ENCODE measurements at regions not wholly inside any gene's neighbourhood (a gene's known extent, or its start where the extent isn't known, plus 50 kb on each side); places are given as distances from the start of the nearest gene placed in this dataset.
"Not testable (repeated sequence)": the region's sequence is repeated elsewhere in the genome, so short reads cannot be mapped to it uniquely, and the experiment has no call there.

DNA sequence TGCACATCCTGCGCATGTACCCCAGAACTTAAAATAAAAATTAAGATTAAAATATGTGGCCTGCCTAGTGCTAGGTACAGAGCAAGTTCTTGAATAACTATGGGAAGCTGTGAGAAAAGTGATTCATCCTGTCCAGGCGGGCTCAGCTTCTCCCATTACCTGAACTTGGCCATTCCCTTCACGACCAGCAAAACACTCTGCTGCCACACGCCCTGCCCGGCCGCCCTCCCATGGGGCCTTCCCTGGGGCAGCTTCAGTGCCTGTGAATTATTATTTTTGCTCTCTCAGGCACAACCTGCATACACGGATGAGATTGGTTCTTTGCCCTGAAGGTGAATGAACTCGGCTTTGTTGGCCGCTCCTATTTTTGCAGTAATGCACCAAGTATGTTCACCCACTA, 209.2 kb upstream of the SHH start:
- no peak for DNase-seq

DNA sequence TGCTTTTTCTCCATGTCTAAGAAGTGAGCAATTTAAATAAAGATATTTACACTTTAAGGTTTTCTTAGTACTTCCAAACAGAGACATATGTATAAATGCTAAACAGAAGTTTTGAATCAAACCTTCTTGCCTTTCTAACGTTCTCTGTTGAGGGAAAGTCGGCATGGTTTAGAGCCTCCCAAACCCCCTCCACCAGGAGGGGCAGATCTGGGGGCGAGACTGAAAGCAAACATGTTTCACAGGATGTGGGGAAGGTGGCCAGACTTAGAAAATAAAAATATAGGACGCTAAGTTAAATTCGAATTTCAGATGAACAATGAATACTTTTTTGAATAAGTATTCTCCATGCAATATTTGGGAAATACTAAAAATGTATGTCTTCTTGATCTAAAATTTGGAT, 208.3 kb upstream of the SHH start:
- DNase-seq = no peak

DNA sequence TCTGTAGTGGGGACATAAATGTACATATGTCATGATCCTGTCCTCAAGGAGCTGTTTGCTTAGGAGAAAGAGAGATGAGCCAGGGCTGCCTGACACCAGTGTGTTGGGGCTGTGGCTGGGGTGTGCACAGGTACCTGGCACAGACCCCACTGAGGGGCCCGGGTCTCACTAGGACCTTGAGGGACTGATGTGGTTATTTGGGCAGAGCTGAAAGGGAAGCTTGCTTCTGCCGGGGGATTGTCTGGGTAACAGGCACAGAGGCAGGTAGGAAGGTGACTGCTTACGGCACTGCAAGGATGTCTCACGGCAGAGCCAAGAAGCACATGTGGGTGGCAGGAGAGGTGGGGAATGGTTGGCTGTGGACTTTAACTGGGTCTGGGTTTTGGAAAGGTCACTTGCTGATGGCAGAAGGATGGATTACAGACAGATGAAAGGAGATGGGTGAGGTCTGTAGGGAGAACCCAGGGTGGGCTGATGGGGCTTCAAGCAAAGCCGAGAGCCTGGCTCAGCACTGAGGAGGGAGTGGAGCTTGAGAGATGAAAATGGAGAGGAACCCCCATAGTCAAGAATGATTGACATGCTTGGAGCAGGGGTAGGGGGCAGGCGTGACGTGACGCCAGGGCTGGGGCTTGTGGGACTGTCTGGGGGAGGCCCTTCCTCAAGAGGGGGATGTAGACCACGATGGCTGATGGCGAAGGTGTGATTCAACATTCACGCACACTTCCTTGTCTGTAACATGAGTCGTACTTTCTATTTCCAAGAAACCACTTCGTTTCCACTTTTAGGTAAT, 207.7 kb upstream of the SHH start:
- DNase-seq = no peak

DNA sequence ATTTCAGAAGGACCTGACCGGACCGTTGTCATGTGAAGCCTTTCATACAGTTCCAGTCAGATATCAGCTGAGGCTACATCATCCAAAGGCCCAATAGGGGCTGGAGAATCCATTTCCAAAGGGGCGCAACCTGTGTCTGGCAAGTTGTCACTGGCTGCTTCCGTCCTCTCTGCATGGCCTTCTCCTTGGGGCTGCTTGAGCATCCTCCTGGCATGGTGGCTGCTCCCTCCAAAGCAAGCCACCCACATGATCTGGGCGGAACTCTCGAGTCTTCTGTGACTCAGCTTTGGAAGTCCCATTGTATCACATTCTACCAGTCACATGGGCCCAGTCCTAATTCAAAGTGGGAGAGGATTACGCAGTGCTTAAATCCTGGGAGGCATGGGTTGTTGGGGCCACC, 207.0 kb upstream of the SHH start:
- DNase-seq = no peak

DNA sequence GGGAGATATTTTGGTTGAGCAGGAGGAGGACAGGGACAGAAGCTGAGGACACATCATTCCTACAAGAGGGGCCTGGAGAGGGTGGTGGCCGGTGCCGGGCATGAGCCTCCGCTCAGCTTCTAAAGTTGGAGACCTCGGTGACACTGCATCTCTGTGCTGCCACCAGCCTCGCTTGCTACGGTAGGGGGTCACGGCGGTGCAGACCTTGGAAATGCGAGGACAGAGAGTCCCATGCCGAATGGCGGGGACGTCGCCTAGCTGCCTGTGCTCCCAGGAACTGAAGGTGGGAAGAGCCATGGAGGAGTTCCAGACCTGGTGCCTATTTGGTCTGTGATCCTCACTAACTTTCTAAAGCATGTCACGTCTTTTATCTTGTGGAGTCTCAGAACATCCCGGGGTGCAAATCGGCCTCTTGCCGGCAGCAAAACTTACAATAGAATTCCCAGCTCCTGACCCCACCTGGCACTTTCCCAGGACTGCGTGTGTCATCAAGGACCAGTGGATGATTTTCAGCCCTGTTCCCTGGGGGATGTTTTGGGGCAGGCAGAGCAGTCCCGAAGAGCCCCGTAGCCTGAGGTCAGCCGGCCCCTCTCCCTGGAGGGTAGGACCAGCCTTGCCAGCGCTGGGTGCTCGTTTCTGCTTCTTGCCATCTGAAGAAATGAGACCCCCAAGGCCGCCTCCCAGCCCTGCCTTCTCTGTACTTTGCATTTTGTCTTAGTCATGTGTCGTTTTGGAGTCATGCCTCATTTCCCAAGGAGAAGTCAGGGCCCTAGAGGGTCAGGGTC, 205.8 kb upstream of the SHH start:
- DNase-seq = no peak

DNA sequence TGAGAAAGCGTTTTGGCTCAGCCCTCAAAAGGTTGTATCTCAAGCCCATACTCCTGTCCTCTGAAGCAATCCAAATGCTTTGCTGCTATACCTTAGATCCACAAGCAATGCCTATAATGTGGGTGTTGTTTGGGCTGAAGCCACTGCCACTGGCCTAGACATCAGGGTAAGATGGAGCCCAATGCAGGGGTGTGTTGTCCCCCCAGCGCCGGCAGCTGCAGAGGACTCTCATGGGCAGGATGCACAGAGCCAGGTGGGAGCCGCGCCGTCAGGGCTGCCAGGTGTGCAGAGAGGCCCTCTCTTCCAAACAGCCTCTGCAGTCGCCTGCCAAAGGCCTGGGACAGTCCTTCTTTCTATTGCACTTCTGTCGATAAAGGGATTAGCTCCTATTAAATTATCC, 205.2 kb upstream of the SHH start:
- DNase-seq = no peak

DNA sequence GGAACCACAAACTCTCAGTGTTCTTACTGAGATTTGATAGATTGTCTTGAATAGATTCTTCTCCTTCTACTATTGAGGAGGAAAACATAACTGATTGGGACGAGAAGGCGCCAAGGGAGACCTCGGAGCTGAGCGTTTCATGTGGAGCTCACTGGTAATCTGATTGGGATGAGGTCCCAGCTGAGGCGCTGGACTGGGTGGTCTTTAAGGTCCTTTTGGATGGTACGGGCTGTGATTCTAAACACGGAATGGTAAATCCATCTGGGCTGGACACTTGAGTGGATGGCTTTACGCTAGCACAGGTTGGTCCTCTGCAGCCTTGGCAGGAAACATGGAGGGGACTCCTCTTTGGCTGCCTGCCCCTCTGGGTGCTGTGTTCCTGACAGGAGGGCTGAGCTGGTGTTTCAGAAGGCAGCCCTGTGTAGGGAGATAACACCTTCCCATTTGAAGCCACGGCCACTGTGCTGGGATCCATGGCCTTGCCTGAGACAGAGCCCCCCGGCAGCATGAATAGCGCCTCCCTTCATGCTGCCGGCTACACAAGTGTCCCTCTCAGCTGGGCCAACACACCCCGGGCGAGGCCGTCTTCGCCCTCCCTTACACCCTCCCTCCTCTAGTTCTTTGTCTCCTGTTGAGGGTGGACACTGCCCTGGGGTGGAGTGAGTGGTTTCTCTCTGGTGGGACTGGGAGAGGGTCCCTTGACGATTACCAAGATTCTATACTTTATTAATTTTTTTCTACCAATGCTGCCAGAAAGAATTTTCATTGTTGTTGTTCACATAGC, 203.2 kb upstream of the SHH start:
- no peak for DNase-seq

DNA sequence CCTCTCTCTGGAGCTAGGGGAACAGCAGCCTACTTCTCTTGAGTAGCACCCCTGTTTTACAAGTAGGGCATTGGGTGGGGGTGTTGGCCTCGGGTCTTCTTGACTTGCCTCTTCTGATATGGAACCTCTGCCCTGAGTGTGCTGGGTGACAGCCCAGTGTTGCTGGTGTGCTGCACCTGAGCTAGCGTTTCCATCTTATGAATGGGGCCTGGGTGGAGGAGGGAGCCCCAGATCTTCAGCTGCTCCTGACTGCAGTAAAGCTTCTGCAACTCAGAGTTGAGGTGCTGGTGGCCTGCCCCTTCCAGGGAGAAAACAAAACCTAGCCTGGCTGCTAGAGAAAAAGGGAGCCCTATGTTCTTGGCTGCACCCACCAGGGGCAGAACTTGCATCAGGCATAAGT, 202.5 kb upstream of the SHH start:
- DNase-seq = no peak

DNA sequence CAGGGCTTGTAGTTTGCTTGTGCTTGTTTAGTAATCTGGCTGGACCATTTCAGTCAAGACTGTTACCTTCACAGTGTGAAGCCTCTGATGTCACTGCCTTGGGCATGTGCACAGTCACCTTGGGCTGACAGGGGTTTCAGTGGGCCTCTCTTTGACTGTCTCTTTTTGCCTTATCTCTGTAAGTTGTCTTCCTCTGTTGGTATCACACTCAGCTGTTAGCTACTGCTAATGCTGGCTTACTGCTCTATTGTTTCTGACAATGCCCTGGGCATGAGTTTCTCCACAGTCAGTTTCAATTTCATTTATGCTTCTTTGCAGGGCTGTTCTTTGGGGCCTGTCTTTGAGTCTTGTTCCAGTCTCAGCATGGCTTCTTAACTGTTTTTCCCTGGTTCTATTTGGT, 201.9 kb upstream of the SHH start:
- DNase-seq = no peak

DNA sequence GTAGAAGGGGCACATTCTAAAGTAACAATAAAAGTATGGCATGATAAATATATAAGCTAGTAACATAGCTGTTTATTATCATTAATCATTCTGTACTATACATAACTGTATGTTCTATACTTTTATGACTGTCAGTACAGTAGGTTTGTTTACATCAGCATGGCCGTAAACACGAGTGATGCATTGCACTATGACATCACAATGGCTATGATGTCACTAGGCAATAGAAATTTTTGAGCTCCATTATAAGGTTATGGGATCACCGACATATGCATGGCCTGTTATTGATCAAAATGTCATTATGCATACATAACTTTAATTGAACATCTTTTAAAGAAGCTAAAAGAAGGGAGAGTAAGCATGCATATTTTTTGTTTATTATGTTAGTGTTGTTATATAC, 200.1 kb upstream of the SHH start:
- DNase-seq = no peak

DNA sequence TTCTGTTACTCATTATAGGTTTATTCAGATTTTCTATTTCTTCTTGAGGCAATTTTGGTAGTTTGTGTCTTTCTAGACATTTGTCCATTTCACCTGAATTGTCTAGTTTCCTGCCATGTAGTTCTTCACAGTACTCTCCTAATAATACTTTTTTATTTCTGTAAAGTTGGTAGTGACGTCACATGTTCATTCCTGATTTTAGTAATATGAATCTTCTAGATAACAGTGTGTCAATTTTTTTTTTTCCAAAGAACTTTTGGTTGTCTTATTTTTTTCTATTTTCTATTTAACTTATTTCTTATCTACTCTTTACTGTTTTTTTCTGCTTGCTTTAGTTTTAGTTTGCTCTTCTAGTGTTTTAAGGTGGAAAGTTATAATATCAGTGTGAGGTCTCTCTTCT, 197.3 kb upstream of the SHH start:
- no peak for DNase-seq

DNA sequence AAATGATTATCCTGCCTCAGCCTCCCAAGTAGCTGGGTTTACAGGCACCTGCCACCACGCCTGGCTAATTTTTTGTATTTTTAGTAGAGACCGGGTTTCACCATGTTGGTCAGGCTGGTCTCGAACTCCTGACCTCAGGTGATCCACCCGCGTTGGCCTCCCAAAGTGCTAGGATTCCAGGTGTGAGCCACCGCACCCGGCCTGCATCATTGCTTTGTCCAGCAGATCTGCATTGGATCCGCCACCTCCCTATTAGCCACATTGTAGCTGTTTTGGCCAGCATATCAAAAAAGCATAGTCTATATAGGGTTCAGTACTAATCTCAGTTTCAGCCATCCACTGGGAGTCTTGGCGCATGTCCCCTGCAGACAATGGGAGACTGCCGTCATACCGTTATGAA, 194.6 kb upstream of the SHH start:
- not testable (repeated sequence) for DNase-seq

DNA sequence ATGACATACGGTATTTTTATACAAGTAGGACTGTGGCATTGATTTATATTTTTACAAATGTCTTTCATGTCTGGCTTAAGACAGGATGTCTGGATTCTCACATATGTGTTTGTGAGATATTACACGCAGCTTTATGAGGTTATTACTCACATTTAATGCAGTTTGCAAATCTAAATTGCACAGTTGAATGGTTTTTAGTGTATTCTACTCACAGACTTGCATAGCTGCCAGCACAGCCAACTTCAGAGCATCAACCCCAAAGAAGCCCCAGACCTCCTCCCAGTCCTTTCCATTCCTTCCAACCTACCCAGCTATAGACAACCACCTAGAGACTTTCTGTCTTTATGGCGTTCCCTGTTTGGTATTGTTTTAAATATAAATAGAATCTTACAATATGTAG, 193.8 kb upstream of the SHH start:
- DNase-seq = no peak

DNA sequence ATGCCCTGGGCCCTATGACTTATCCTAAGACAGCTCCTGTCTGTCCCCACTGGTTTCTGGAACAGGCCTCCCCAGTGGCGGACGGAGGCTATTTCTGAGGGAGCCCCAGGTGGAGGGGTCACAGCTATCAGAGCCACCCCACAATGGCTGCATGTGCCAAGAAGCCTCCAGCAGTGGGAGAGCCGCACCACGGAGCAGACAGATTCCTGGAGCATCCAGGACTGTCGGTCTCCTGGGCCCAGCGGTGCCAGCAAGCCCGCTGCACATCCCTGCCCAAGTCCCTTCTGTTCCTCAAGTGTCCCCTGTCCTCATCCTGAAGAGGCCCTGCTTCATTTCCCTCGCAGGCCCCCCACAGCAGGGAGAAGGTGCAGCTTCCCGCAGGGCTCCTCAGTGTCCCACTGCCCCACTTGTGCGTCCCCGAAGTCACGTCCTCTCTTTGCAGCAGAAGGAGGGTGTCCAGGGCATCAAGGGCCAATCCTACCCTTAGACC, 193.0 kb upstream of the SHH start:
- DNase-seq = no peak

DNA sequence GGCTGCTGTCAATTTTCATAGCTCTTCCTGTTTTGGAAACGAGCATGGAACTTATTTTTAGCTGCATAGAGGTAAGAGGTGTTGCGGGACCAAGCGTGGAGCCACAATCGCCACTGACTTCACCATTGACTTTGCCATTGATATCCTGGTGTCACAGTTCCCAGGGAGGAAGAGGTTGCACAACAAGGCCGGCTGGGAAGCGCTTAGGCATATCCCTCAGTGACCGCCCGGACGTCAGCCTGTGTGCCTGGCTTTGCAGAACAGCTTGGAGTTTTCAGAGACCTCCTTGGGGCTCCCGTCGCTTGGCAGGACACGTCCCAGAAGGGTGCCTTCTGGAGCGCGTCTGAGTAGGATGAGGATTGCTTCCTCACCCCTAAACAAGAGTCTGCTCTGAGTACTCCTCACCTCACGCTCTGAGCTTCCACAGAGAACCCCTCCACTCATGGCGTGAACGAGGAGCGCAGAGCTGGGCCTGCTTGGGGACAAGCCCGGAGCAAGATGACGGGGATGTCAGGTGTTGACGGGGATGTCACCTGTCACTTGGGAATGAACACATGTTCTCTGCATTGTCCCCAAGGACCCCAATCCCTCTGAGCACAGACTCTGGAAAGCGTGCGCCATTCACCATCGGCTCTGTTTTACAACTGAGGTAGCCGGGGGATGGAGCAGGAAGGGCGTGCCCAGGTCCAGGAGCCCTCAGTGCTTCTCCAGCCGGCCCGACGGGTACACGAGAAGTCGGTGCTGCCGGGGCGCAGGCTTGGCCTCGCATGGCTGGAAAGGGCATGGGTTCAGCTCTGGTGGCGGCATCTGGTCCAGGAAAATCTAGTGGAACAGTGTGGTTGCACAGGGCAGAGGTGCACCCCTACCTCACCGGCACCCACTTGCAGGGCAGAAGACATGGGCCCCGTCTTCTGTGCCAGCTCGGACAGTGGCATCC, 192.3 kb upstream of the SHH start:
- DNase-seq = no peak

DNA sequence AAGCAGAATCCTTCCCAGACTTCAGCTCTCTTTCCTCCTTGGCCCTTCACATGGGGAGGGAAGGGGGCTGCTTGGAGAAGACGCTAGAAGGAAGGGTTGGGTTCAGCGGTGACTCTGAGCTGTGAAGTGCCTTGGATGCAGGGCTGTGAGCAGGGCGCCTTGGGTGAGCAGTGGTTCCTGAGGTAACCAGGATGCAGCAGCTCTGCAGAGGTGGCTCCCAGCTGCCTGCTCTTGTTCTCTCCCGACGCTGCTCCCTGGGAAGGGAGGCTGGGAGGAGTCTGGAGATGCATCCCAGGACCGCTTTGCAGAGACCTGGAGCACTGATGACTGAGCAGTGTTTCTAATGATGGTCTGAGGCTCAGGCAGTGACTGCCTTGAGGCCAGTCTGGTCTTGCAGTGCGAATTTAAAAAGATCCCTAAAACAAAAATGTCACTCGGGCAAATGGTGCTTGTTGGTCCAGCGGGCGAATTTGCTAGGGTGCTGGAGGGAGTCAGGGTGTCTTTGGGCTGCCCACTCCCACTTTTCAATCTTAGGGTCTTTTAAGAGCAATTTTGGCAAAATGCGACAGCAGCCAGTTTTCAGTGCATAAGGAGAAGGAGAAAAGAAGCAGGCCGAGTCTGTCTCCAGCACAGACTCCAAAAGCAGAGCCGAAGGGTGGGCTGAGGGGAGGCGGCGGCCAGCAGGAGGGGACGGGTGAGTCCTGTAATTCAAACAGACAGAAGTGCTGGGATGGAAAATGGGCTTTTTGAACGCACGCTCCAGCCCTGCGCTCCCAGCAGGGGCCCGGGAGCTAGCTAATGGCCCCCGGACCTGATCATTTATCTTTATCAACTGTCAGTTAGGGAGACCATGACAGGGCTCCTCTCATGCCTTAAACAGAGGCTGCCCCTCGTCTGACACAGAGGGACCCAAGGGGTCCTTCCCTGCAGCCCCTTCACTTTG, 191.2 kb upstream of the SHH start:
- DNase-seq = no peak

DNA sequence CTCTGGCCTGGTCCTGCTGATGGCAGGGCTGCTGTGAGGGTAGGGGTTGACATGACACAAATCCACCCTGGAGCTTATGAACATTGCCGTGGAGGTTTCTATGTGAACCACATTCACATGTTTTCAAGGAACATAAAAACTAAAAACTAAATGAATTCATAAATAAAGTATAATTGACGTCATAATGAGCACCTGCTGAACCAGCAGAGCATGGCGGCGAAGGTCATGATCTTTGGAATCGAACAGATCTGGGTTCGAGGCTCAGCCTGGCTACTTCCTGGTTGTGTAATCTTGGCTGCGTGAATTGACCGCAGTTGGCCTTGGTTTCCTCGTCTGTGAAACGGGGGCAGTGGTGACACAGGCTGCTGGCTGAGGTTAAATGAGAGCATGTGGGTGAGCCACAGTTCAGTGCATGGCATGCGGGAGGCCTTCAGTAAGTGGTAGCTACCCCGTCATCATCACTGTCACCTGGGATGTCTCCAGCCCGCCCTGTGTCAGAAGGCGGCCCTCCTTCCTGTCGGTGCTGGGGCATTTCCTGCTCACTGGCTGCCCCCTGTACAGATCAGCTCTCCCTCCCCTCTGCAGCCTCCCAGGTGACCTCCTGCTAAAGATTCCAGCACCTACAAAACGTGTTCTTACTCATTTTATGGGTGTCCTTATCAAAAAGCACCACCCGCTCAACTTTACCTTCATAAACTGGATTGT, 190.3 kb upstream of the SHH start:
- DNase-seq = no peak

DNA sequence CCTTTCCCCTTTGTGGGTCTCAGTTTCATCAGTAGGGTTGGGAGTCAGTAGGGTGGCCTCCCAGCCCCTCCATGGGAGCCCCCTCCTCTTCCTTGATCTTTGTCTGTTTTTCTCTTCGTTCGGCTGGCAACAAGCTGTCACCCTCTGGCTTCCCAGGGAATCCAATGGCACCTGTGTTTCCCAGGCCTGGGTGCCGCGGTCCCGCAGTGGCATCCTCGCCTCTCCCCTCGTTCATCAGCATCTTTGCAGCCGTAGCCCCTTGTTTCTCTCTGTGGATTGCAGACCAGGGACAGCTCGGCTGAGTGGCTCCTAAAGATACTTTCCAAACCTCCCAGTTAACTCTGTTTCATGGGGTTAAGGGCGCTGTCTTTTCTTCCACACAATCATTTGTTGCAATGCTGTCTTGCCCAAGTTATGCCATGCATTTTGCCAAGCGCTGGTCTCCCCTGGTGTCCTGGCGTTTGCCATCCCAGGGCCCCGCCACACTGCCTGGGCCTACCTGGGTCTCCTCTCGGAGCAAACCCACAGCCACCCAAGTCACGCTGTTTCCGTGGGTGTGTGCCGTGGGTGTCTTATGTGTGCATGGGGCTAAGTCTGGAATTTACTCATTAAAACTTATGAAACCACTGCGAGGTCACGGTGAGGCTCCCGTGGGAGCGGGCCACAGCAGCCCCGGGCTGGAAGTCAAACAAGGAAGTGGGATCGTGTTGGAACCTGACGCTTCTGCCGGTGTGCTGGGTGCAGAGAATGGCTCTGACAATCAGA, 189.4 kb upstream of the SHH start:
- DNase-seq = no peak

DNA sequence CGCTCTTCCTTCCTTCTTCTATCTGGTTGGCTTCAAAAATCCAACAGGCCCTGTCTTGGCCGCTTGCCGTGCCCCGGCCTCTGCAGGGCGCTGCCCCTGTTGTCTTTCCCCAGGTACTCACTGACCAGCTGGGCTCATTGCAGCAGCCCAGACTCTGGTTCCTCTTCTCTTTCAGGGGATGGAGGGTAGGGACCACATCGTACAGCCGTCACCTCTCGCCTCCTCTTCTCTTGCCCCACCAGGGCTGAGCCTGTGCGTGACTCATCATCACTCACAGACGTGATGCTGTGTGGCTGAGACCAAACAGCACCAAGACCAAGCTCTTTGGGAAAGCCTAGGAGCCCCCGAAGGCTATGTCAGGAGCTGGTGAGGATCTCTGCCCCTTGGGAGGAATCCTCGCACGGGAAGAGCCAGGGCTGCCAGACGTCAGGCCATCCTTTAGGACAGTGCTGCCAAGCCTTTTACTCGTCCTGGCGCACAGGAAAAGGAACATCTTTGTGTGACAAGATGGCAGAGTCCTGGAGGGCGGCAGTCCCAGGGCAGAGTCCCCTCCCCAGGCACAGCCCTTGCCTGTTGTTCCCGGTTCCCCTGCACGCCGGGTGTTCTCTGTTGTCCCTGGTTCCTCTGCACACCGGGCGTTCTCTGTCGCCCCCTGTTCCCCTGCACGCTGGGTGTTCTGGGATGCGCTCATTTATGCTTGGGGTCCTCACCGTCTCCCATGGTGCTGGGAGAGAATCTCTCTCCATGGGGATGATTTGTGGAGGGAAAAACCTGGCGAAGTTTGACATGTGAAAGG, 188.5 kb upstream of the SHH start:
- no peak for DNase-seq
